ENCODE measurements at regions not wholly inside any gene's neighbourhood (a gene's known extent, or its start where the extent isn't known, plus 50 kb on each side); places are given as distances from the start of the nearest gene placed in this dataset.

DNA sequence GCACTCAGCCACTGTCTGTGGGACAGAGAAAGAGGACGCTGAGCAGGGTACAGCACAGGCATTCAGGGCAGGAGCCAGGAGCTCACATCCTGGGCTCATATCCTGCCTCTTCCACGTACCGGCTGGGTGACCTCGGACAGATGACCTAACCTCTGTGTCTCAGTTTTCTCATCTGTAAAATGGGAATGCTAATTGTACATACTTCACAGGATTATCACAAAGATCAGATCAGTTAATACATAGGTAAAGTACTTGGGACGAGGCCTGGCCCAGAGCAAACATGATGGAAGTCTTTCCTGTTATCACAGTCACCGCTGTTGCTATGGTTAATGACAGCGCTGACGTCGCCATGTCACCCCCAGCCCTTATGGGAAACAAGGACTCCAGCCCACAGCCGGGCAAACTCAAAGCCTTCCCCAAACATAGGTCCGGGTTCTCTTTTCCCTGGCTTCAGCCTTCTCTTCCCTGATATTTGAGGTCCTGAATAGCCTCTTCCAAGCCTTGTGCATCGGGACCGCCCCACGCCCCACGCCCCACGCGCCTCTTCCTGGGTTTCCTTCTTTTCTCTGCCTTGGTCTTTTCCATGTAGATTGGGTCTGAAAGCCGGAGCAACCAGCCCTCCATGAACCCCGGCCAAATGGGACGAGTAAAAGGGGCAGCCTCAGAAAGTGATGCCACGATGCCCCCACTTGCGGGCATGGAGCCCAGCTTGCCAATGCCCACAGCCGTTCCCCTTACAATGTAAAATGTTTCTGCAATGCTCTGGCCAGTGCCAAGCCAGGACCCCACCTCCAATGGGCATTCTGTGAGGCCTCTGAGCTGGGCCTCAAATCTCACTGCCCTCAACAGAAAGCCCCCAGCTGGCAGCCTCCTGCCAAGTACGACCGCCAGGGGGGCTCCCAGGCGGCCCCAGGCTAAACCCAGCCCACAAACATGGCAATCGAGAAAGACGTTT, 125.4 kb downstream of the RFLNA start:
- peaks cover 6 to 43% (median 22%) of the 10 kb centered on the region in 4 donors for H3K36me3 ChIP-seq (ENCODE audit: control insufficient read depth in 4 of 4, insufficient read depth in 4 of 4, low read length in 4 of 4)
- no peak overlapping the region for H3K4me3 ChIP-seq
- peak overlapping the region; percentile 61 to 62 for H3K27ac ChIP-seq (ENCODE audit: low read depth in 1 of 2, low read length in 1 of 2)
- DNase-seq = no peak
- 93 to 97% methylated on average over 28 of the region's 28 CpGs for whole genome bisulfite sequencing, 2 donors
- H3K9ac ChIP-seq (ENCODE audit: insufficient read depth in 1 of 2, low read length in 2 of 2) = no peak overlapping the region
- H3K4me1 ChIP-seq (ENCODE audit: control insufficient read depth in 5 of 5, insufficient read depth in 5 of 5, low read length in 5 of 5) = peaks cover 4 to 34% (median 22%) of the 10 kb centered on the region in 5 donors
- no peaks in the 10 kb centered on the region for H3K27me3 ChIP-seq (ENCODE audit: control insufficient read depth in 3 of 3, insufficient read depth in 3 of 3, low read length in 2 of 3)
- H3K9me3 ChIP-seq (ENCODE audit: control insufficient read depth in 4 of 4, insufficient read depth in 3 of 4, low read length in 3 of 4) = no peaks in the 10 kb centered on the region
- no peak for ATAC-seq (ENCODE audit: insufficient read depth, low FRiP score)
- TF ChIP-seq, protein P1, sequence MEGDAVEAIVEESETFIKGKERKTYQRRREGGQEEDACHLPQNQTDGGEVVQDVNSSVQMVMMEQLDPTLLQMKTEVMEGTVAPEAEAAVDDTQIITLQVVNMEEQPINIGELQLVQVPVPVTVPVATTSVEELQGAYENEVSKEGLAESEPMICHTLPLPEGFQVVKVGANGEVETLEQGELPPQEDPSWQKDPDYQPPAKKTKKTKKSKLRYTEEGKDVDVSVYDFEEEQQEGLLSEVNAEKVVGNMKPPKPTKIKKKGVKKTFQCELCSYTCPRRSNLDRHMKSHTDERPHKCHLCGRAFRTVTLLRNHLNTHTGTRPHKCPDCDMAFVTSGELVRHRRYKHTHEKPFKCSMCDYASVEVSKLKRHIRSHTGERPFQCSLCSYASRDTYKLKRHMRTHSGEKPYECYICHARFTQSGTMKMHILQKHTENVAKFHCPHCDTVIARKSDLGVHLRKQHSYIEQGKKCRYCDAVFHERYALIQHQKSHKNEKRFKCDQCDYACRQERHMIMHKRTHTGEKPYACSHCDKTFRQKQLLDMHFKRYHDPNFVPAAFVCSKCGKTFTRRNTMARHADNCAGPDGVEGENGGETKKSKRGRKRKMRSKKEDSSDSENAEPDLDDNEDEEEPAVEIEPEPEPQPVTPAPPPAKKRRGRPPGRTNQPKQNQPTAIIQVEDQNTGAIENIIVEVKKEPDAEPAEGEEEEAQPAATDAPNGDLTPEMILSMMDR (IDR thresholded peaks at IDR 0.05; ENCODE audit: control extremely low read depth, extremely low read depth) = no peak

DNA sequence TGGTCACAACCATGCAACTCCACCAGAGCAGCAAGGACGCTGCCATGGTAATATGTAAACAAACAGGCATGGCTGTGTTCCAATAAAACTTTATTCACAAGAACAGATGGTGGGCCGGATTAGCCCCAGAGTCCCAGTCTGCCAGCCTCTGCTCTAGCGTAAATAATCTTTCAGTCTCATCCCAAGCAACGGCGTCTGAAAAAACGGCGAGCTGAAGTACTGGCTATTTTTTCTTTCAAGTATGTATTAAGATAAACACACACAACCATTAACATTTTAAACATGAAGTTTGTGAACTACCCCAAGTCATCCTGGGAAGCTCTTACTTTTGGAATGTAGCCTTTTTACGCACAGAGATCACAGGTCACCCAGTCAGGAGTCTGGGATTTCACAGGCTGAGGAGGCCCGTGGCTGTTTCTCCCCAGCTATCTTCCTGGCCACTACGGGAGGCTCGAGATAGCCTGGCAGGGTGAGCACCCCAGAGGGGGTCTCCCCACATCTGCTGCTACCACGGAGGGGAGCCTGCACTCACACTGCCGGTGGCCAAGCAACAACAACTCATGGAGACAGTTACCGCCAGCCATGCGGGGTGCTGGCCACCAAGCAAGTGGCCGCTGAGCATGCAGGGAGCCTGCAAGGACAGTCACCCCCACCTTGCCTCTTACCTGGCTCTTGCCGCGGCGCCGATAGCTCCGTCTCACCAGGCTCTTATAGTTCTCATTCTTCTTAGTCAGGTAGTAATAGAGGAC, 124.6 kb downstream of the RFLNA start:
- TF ChIP-seq, protein P1 (IDR thresholded peaks at IDR 0.05; ENCODE audit: control extremely low read depth, extremely low read depth) = no peak
- H3K9me3 ChIP-seq (ENCODE audit: control insufficient read depth in 4 of 4, insufficient read depth in 3 of 4, low read length in 3 of 4) = no peaks in the 10 kb centered on the region
- peaks cover 6 to 51% (median 19%) of the 10 kb centered on the region in 4 donors for H3K36me3 ChIP-seq (ENCODE audit: control insufficient read depth in 4 of 4, insufficient read depth in 4 of 4, low read length in 4 of 4)
- ATAC-seq (ENCODE audit: insufficient read depth, low FRiP score) (no peak), DNase-seq (peak in 1 of 3 donors; percentile 57)
- WGBS, 2 donors = 90 to 94% methylated on average over 21 of the region's 21 CpGs
- H3K9ac ChIP-seq (ENCODE audit: insufficient read depth in 1 of 2, low read length in 2 of 2) = no peak overlapping the region
- H3K27me3 ChIP-seq (ENCODE audit: control insufficient read depth in 3 of 3, insufficient read depth in 3 of 3, low read length in 2 of 3) = no peaks in the 10 kb centered on the region
- peaks cover 4 to 34% (median 22%) of the 10 kb centered on the region in 5 donors for H3K4me1 ChIP-seq (ENCODE audit: control insufficient read depth in 5 of 5, insufficient read depth in 5 of 5, low read length in 5 of 5)
- H3K4me3 ChIP-seq = no peak overlapping the region
- H3K27ac ChIP-seq (ENCODE audit: low read depth in 1 of 2, low read length in 1 of 2) = peak overlapping the region in 1 of 2 donors; percentile 61

DNA sequence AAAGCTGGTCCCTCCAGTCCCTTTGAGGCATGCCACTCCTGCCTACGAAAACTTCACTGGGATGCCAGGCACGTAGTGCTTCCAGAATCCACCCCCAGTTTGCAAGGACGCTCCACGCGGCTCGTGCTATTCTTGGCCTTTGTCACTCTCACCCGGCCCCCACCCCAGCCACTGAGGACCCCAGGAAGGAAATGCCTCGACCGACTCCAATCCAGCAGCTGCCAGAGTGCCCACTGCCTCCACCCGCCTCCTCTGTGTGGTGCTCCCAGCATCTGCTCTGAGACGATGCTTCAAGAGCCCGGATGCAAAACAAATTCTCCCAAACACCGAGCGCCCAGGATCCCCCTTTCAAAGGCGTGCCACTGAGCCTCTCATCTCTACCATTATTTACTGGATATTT, 123.9 kb downstream of the RFLNA start:
- 77 to 79% methylated on average over 15 of the region's 15 CpGs for WGBS, 2 donors
- H3K4me1 ChIP-seq (ENCODE audit: control insufficient read depth in 5 of 5, insufficient read depth in 5 of 5, low read length in 5 of 5) = peaks cover 4 to 37% (median 20%) of the 10 kb centered on the region in 5 donors
- no peak overlapping the region for H3K4me3 ChIP-seq
- no peak overlapping the region for H3K9ac ChIP-seq (ENCODE audit: insufficient read depth in 1 of 2, low read length in 2 of 2)
- ATAC-seq (ENCODE audit: insufficient read depth, low FRiP score) = no peak
- no peak for DNase-seq
- no peak overlapping the region for H3K27ac ChIP-seq (ENCODE audit: low read depth in 1 of 2, low read length in 1 of 2)
- peaks cover 6 to 56% (median 18%) of the 10 kb centered on the region in 4 donors for H3K36me3 ChIP-seq (ENCODE audit: control insufficient read depth in 4 of 4, insufficient read depth in 4 of 4, low read length in 4 of 4)
- H3K9me3 ChIP-seq (ENCODE audit: control insufficient read depth in 4 of 4, insufficient read depth in 3 of 4, low read length in 3 of 4) = no peaks in the 10 kb centered on the region
- H3K27me3 ChIP-seq (ENCODE audit: control insufficient read depth in 3 of 3, insufficient read depth in 3 of 3, low read length in 2 of 3) = no peaks in the 10 kb centered on the region
- TF ChIP-seq, protein P1 (IDR thresholded peaks at IDR 0.05; ENCODE audit: control extremely low read depth, extremely low read depth) = no peak
